ENCODE measurements at regions not wholly inside any gene's neighbourhood (a gene's known extent, or its start where the extent isn't known, plus 50 kb on each side); places are given as distances from the start of the nearest gene placed in this dataset.

DNA sequence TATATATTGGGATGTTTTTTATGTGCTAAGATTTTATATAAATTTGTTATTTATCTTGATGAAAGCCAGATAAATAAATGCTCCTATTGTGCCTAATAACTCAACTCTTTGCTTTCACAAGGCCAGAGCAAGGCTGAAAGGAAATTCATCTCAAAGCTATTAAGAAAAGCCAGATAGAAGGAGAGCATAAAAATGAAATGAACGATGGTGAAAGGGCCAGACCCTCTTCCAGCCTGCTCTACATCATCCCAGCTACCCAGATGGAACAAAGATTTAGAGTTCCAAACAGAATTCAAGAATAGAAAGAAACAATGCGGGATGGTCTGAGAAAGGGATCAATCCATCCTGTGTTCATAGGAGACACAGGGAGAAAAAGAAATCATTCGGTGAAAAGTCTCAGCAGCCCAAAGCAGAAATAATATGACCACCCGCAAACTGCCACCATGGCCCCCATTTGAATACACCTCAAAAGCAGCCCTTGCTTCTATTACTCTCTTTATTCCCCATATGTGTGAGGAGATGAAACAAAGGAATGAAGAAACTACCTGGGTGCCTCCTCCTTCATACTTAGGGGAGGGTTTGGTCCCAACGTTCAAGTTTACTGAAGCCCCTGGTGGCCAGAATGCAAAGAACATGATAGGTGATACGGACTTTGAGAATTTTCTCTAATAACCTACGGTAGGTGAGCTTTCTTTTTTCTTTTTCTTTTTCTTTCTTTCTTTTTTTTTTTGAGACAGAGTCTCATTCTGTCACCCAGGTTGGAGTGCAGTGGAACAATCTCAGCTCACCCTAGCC lies 110.1 kb upstream of the FBXO11 start:
- TF ChIP-seq, protein P1, sequence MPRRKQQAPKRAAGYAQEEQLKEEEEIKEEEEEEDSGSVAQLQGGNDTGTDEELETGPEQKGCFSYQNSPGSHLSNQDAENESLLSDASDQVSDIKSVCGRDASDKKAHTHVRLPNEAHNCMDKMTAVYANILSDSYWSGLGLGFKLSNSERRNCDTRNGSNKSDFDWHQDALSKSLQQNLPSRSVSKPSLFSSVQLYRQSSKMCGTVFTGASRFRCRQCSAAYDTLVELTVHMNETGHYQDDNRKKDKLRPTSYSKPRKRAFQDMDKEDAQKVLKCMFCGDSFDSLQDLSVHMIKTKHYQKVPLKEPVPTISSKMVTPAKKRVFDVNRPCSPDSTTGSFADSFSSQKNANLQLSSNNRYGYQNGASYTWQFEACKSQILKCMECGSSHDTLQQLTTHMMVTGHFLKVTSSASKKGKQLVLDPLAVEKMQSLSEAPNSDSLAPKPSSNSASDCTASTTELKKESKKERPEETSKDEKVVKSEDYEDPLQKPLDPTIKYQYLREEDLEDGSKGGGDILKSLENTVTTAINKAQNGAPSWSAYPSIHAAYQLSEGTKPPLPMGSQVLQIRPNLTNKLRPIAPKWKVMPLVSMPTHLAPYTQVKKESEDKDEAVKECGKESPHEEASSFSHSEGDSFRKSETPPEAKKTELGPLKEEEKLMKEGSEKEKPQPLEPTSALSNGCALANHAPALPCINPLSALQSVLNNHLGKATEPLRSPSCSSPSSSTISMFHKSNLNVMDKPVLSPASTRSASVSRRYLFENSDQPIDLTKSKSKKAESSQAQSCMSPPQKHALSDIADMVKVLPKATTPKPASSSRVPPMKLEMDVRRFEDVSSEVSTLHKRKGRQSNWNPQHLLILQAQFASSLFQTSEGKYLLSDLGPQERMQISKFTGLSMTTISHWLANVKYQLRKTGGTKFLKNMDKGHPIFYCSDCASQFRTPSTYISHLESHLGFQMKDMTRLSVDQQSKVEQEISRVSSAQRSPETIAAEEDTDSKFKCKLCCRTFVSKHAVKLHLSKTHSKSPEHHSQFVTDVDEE (CRISPR knock-in tag; IDR thresholded peaks at IDR 0.05): no peak
- no peak for TF ChIP-seq ZNF70 (CRISPR knock-in tag; IDR thresholded peaks at IDR 0.05)
- no peak for TF ChIP-seq ZC3H10 (CRISPR knock-in tag; IDR thresholded peaks at IDR 0.05)
- no peak for TF ChIP-seq RARB (CRISPR knock-in tag; IDR thresholded peaks at IDR 0.05)
- TF ChIP-seq, protein P2, sequence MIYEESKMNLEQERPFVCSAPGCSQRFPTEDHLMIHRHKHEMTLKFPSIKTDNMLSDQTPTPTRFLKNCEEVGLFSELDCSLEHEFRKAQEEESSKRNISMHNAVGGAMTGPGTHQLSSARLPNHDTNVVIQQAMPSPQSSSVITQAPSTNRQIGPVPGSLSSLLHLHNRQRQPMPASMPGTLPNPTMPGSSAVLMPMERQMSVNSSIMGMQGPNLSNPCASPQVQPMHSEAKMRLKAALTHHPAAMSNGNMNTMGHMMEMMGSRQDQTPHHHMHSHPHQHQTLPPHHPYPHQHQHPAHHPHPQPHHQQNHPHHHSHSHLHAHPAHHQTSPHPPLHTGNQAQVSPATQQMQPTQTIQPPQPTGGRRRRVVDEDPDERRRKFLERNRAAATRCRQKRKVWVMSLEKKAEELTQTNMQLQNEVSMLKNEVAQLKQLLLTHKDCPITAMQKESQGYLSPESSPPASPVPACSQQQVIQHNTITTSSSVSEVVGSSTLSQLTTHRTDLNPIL (CRISPR knock-in tag; IDR thresholded peaks at IDR 0.05; ENCODE audit: low read depth): no peak
- TF ChIP-seq ZFP3 (CRISPR knock-in tag; IDR thresholded peaks at IDR 0.05): no peak
- TF ChIP-seq OSR1 (CRISPR knock-in tag; IDR thresholded peaks at IDR 0.05): no peak
- no peak for TF ChIP-seq ZFP30 (CRISPR knock-in tag; IDR thresholded peaks at IDR 0.05)
- TF ChIP-seq PATZ1 (CRISPR knock-in tag; IDR thresholded peaks at IDR 0.05; ENCODE audit: borderline replicate concordance): no peak
- TF ChIP-seq ARNTL (CRISPR knock-in tag; IDR thresholded peaks at IDR 0.05; ENCODE audit: borderline replicate concordance, low read depth): no peak
- TF ChIP-seq POU6F1 (CRISPR knock-in tag; IDR thresholded peaks at IDR 0.05; ENCODE audit: borderline replicate concordance, low read depth): no peak
- no peak for TF ChIP-seq ESRRG (CRISPR knock-in tag; IDR thresholded peaks at IDR 0.05)
